Fibroblast of lung (primary cell): ENCODE measurements at regions not wholly inside any gene's neighbourhood (a gene's known extent, or its start where the extent isn't known, plus 50 kb on each side); places are given as distances from the start of the nearest gene placed in this dataset.

Experiments used
- DNase-seq, 2 donors: peaks; one replicate each; pipeline versions ENCODE4 v3.0.0 to v3.0.0-alpha.2; 2010; ENCODE audit warnings: low read depth in 2 of 2
- H2AFZ ChIP-seq: 2 replicates; pipeline ENCODE4 v1.5.1; 2012; ENCODE audit warnings: low read length, control low read depth, inconsistent platforms
- H3K27ac ChIP-seq: 2 replicates; pipeline ENCODE4 v1.5.1; 2011; ENCODE audit warnings: low read length, control low read depth; ENCODE audit not compliant: insufficient read depth
- H3K27me3 ChIP-seq: 2 replicates; pipeline ENCODE4 v1.5.1; 2011; ENCODE audit warnings: mild to moderate bottlenecking, low read length; ENCODE audit not compliant: control insufficient read depth, insufficient read depth
- H3K36me3 ChIP-seq: 2 replicates; pipeline ENCODE4 v1.5.1; 2011; ENCODE audit warnings: low read length; ENCODE audit not compliant: control insufficient read depth, insufficient read depth
- H3K4me1 ChIP-seq: 2 replicates; pipeline ENCODE4 v1.5.1; 2011; ENCODE audit warnings: low read length; ENCODE audit not compliant: control insufficient read depth, insufficient read depth; ENCODE audit errors: extremely low read depth
- H3K4me2 ChIP-seq: 2 replicates; pipeline ENCODE4 v1.5.1; 2011; ENCODE audit warnings: low read length, control low read depth; ENCODE audit not compliant: insufficient read depth; ENCODE audit errors: extremely low read depth
- H3K4me3 ChIP-seq, 4 experiments: fragments of 200-600 bp in 1 of 4; sonication (generic) in 1 of 4; replicated peaks in 1 of 4; 2 replicates each; pipeline ENCODE4 v1.5.1; 2011 to 2016; ENCODE audit warnings: low read length in 4 of 4, low read depth in 3 of 4, mild to moderate bottlenecking in 3 of 4, control low read depth in 2 of 4, inconsistent platforms in 1 of 4, mixed read lengths in 1 of 4; ENCODE audit not compliant: insufficient read depth in 1 of 4; ENCODE audit errors: control extremely low read depth in 1 of 4
- H3K79me2 ChIP-seq: 2 replicates; pipeline ENCODE4 v1.5.1; 2012; ENCODE audit warnings: mild to moderate bottlenecking, low read length, inconsistent platforms; ENCODE audit not compliant: control insufficient read depth, insufficient read depth
- H3K9ac ChIP-seq: 2 replicates; pipeline ENCODE4 v1.5.1; 2011; ENCODE audit warnings: mild to moderate bottlenecking, low read length, control low read depth; ENCODE audit not compliant: insufficient read depth
- H3K9me3 ChIP-seq: 2 replicates; pipeline ENCODE4 v1.5.1; 2012; ENCODE audit warnings: low read depth, low read length; ENCODE audit not compliant: control insufficient read depth, insufficient read depth
- H4K20me1 ChIP-seq: 2 replicates; pipeline ENCODE4 v1.5.1; 2011; ENCODE audit warnings: low read length; ENCODE audit not compliant: control insufficient read depth, insufficient read depth; ENCODE audit errors: extremely low read depth
- EZH2 ChIP-seq: IDR thresholded peaks from 2 replicates; pipeline ENCODE4 v1.5.1; 2012; ENCODE audit warnings: low read length, control low read depth, mild to moderate bottlenecking; ENCODE audit errors: missing control alignments
- TF ChIP-seq, protein P1 (sequence below), 2 donors: IDR thresholded peaks in 1 of 2; conservative IDR thresholded peaks in 1 of 2; 1 replicate in 1 of 2; 2 replicates in 1 of 2; pipeline ENCODE4 v1.5.1; 2011 to 2012; ENCODE audit warnings: low read length in 2 of 2, control low read depth in 1 of 2, inconsistent platforms in 1 of 2, low read depth in 1 of 2, mild to moderate bottlenecking in 1 of 2

DNA sequence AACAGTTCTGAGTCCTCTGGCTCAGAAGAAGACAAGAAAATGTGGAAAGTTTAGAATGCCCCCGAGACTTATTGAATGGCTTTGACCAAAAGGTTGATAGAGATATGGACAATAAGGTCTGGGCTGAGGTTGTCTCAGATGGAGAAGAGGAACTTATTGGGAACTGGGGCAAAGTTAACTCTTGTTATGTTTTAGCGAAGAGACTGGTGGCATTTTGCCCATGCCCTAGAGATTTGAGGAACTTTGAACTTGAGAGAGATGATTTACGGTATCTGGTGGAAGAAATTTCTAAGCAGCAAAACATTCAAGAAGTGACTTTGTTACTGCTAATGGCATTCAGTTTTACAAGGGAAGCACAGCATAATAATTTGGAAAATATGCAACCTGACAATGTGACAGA, 1549.3 kb upstream of the ADGRL3 start:
- Histone ChIP-seq H3K4me1 (no peaks in the 10 kb centered on the region), H3K9me3 (no peaks in the 10 kb centered on the region), H2AFZ (no peak overlapping the region), H3K27ac (no peak overlapping the region), H3K4me3 (no peak overlapping the region), H3K27me3 (no peaks in the 10 kb centered on the region), H4K20me1 (no peaks in the 10 kb centered on the region), H3K79me2 (no peaks in the 10 kb centered on the region), H3K9ac (no peak overlapping the region), H3K4me2 (no peak overlapping the region), H3K36me3 (no peaks in the 10 kb centered on the region)
- TF ChIP-seq EZH2 = no peak
- TF ChIP-seq, protein P1, sequence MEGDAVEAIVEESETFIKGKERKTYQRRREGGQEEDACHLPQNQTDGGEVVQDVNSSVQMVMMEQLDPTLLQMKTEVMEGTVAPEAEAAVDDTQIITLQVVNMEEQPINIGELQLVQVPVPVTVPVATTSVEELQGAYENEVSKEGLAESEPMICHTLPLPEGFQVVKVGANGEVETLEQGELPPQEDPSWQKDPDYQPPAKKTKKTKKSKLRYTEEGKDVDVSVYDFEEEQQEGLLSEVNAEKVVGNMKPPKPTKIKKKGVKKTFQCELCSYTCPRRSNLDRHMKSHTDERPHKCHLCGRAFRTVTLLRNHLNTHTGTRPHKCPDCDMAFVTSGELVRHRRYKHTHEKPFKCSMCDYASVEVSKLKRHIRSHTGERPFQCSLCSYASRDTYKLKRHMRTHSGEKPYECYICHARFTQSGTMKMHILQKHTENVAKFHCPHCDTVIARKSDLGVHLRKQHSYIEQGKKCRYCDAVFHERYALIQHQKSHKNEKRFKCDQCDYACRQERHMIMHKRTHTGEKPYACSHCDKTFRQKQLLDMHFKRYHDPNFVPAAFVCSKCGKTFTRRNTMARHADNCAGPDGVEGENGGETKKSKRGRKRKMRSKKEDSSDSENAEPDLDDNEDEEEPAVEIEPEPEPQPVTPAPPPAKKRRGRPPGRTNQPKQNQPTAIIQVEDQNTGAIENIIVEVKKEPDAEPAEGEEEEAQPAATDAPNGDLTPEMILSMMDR (conservative IDR thresholded peaks at IDR 0.05 in 1 of 2, IDR thresholded peaks at IDR 0.05 in 1 of 2; ENCODE audit: low read depth in 1 of 2, low read length in 2 of 2) = no peak
- DNase-seq = no peak

- Histone ChIP-seq H3K4me2 (no peak overlapping the region), H3K9me3 (no peaks in the 10 kb centered on the region), H3K27ac (no peak overlapping the region), H3K79me2 (no peaks in the 10 kb centered on the region), H4K20me1 (no peaks in the 10 kb centered on the region), H3K36me3 (no peaks in the 10 kb centered on the region), H2AFZ (no peak overlapping the region), H3K4me1 (no peaks in the 10 kb centered on the region), H3K9ac (no peak overlapping the region), H3K27me3 (no peaks in the 10 kb centered on the region), H3K4me3 (no peak overlapping the region)
- no peak for TF ChIP-seq EZH2
- TF ChIP-seq, protein P1 (conservative IDR thresholded peaks at IDR 0.05 in 1 of 2, IDR thresholded peaks at IDR 0.05 in 1 of 2; ENCODE audit: low read depth in 1 of 2, low read length in 2 of 2) = no peak
- DNase-seq = no peak
Observed at GRCh38 chr4:59655996-59656395, 1544.1 kb upstream of the ADGRL3 start.

DNA sequence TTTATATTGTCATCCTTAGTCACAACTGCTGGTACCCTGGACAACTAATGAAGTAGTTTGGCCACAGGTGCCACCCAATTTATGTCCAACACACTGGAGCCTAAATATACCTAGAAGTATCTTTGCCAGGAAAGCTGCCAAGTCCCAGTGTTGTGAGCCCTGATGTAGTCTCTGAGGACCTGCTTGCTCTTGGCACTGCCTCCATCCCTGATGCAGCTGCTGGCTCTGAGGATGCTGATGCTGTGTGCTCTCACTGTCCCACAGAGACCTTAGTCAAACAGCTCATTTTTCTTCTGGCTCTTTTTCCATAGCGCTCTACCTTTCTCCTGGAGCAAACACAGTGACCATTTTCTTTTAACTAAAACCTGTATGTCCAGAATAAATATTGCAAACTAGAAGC, 1535.4 kb upstream of the ADGRL3 start:
- Histone ChIP-seq H3K4me1 (no peaks in the 10 kb centered on the region), H3K27me3 (no peaks in the 10 kb centered on the region), H2AFZ (no peak overlapping the region), H3K79me2 (no peaks in the 10 kb centered on the region), H3K9ac (no peak overlapping the region), H3K4me2 (no peak overlapping the region), H3K9me3 (no peaks in the 10 kb centered on the region), H3K27ac (no peak overlapping the region), H3K4me3 (no peak overlapping the region), H3K36me3 (no peaks in the 10 kb centered on the region), H4K20me1 (no peaks in the 10 kb centered on the region)
- no peak for DNase-seq
- TF ChIP-seq, protein P1 (conservative IDR thresholded peaks at IDR 0.05 in 1 of 2, IDR thresholded peaks at IDR 0.05 in 1 of 2; ENCODE audit: low read depth in 1 of 2, low read length in 2 of 2) = no peak
- no peak for TF ChIP-seq EZH2
